ENCODE measurements at regions not wholly inside any gene's neighbourhood (a gene's known extent, or its start where the extent isn't known, plus 50 kb on each side); places are given as distances from the start of the nearest gene placed in this dataset.

DNA sequence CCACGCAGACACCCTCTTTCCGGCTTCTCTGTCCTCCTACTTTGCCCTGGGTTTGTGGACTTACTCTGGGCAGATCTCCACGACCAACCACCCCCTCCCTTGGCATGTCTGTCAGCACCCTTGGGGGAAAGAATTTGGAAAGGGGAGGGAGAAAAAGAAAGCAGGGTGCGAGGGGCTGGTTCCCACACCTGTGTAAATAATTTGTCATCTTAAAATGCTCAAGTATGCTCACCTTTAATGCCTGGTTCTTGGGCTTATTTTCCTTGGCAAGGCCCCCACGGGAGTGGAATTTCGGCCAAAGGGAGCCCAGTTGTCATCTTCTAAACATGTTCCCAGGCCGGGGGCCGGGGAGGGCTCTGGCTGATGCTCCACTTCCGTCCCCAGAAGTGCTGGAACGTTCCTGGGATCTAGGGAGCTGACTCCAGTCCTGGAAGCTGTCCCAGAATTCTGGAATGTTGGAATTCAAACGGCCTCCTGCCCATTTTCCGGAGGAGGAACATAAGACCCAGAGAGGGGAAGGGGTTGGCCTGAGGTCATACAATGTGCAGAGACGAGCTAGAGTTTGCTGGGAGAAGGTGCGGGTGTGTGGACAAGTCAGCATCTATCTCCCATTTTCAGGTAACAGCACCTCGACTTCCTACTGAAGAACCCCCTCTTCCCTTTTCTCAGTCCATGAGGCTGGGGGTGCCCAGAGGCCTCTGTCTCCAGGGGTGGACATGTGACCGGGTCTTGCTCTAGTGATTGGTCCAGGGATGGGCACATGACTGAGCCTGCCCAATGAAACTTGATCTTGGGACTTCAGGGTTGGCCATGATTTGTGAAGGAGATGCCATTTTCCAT lies 122.3 kb downstream of the CEBPB start:
- no peaks in the 10 kb centered on the region for H3K36me3 ChIP-seq (ENCODE audit: insufficient read depth in 1 of 2, low read depth in 1 of 2)
- WGBS, 3 donors: 28 to 37% (median 34%) methylated on average over 16 of the region's 16 CpGs
- H3K4me1 ChIP-seq: peaks cover 12% of the 10 kb centered on the region
- H3K4me3 ChIP-seq: no peak overlapping the region
- no peaks in the 10 kb centered on the region for H3K9me3 ChIP-seq
- ATAC-seq (peak in 2 of 4 donors; percentile 16 to 45), DNase-seq (peak; percentile 79 to 84)
- peak overlapping the region; percentile 20 for H3K27ac ChIP-seq
- TF ChIP-seq CTCF (IDR thresholded peaks at IDR 0.05): no peak
- intact Hi-C loops (cut with DNase I): no loop called here
- H3K27me3 ChIP-seq (ENCODE audit: insufficient read depth in 3 of 3, low read length in 2 of 3): no peaks in the 10 kb centered on the region

GRCh38 chr20:50313522-50313820 lies 122.8 kb downstream of the CEBPB start:
- Histone ChIP-seq H3K4me1 (peaks cover 6% of the 10 kb centered on the region), H3K27me3 (ENCODE audit: insufficient read depth in 3 of 3, low read length in 2 of 3) (no peaks in the 10 kb centered on the region), H3K9me3 (no peaks in the 10 kb centered on the region), H3K4me3 (no peak overlapping the region), H3K27ac (no peak overlapping the region), H3K36me3 (ENCODE audit: insufficient read depth in 1 of 2, low read depth in 1 of 2) (no peaks in the 10 kb centered on the region)
- no peak for TF ChIP-seq CTCF (IDR thresholded peaks at IDR 0.05)
- intact Hi-C loops (cut with DNase I): no loop called here
- 75 to 89% (median 76%) methylated on average over 2 of the region's 2 CpGs for WGBS, 3 donors
- DNase-seq: no peak
- no peak for ATAC-seq

DNA sequence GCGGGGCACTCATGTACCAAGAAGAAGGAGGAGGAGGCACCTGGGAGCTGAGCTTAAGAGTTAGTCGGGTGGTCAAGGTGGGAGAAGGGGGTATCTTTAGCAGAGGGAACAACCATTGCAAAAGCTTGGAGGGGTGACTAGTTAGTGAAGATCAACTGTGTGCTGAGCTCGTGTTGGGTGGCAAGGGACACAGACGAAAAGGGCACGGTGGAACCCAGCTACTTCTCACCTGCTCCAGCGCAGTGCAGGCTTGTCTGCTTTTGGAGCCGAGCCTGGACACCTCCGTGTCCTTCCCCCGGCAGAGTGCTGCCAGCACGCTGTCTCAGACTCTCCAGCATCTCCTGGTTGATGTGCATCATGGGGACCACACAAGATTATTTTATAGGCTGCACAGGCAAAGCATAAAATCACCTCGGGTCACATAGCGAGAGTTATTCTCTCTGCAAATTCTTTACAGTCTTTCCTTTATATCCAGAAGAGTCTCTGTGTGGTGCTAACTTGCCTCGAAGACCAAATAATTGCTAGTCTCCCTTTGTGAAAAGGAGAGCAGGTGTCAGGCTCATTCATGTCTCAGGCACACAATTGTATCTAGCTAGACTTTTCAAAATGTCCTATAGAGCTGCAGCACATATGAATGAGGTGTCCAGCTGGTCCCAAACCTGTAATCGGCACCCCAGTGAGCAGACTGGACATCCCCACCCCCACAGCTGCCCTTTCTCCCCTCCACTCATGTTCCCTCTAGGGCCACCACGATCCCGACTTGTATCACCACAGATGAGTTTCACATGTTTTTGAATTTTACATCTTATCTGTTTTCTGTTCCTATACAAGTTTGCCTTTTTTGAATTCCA lies 123.4 kb downstream of the CEBPB start:
- intact Hi-C loops (cut with DNase I): no loop called here
- Histone ChIP-seq H3K27ac (no peak overlapping the region), H3K27me3 (ENCODE audit: insufficient read depth in 3 of 3, low read length in 2 of 3) (no peaks in the 10 kb centered on the region), H3K9me3 (no peaks in the 10 kb centered on the region), H3K4me1 (peaks cover 2% of the 10 kb centered on the region), H3K36me3 (ENCODE audit: insufficient read depth in 1 of 2, low read depth in 1 of 2) (no peaks in the 10 kb centered on the region), H3K4me3 (no peak overlapping the region)
- TF ChIP-seq CTCF (IDR thresholded peaks at IDR 0.05): no peak
- DNase-seq (no peak), ATAC-seq (no peak)
- WGBS, 3 donors: 62 to 69% (median 65%) methylated on average over 16 of the region's 16 CpGs

DNA sequence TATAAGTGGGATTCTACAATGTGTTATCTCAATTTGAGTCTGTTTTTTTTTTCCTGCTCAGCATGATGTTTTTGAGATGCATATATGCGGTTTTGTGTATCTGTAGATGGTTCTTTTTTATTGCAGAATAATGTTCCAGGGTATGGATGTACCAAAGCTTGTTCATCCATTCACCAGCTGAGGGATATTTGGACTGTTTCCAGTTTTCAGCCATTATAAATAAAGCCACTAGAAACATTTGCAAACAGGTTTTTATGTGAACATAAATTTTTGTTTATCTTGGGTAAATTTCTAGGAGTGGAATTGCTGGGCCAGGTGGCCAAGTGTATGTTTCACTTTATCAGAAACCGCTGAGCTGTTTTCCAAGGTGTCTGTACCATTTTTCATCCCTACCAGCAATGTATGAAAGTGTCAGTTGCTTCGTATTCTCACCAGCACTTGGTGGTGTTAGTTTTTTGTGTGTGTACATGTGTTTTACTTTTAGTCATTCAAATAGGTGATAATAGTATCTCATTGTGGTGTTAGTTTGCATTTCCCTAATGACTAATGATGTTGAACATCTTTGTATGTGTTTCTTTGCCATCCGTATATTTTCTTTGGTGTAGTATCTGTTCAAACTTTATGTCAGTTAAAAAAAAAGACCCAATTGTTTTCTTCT lies 124.2 kb downstream of the CEBPB start:
- Histone ChIP-seq H3K27ac (no peak overlapping the region), H3K36me3 (ENCODE audit: insufficient read depth in 1 of 2, low read depth in 1 of 2) (no peaks in the 10 kb centered on the region), H3K4me1 (no peaks in the 10 kb centered on the region), H3K27me3 (ENCODE audit: insufficient read depth in 3 of 3, low read length in 2 of 3) (no peaks in the 10 kb centered on the region), H3K4me3 (no peak overlapping the region), H3K9me3 (no peaks in the 10 kb centered on the region)
- ATAC-seq: no peak
- 93 to 95% (median 95%) methylated on average over 4 of the region's 4 CpGs for WGBS, 3 donors
- intact Hi-C loops (cut with DNase I): no loop called here
- TF ChIP-seq CTCF (IDR thresholded peaks at IDR 0.05): no peak
- DNase-seq: no peak
